Lower leg skin (tissue), 4 donors: ENCODE measurements at regions not wholly inside any gene's neighbourhood (a gene's known extent, or its start where the extent isn't known, plus 50 kb on each side); places are given as distances from the start of the nearest gene placed in this dataset.

Experiments
- DNase-seq, 2 donors: peaks; one replicate each; pipeline ENCODE4 v3.0.0-alpha.2; 2019; ENCODE audit warnings: low spot score in 2 of 2
- H3K4me3 ChIP-seq: fragments of 200-600 bp; sonication (generic); 2 replicates; pipeline ENCODE4 v1.5.1; 2017; ENCODE audit warnings: mild to moderate bottlenecking, low read depth; ENCODE audit not compliant: poor library complexity, severe bottlenecking
- POLR2A ChIP-seq, 2 donors: fragments of 450-650 bp; IDR thresholded peaks; one replicate each; pipeline ENCODE4 v1.6.1; 2016 to 2017; ENCODE audit warnings: antibody characterized with exemption in 2 of 2, mild to moderate bottlenecking in 1 of 2, moderate library complexity in 1 of 2
- WGBS, 2 donors: methylation state at CpG; one replicate each; pipeline ENCODE4 v1.1.5; 2018; 5-methylcytosine and 5-hydroxymethylcytosine counted together
- intact Hi-C: fragments of 100-400 bp; cut with DNase I; formaldehyde crosslinking; loops from one replicate; pipeline ENCODE4 v1.15.0; 2023; ENCODE audit warnings: low total_unique reads
- TF ChIP-seq, protein P1 (sequence below), 3 donors: fragments of 450-650 bp; IDR thresholded peaks; one replicate each; pipeline ENCODE4 v1.5.1; 2016; ENCODE audit warnings: antibody characterized with exemption in 3 of 3, mild to moderate bottlenecking in 3 of 3, moderate library complexity in 2 of 3

DNA sequence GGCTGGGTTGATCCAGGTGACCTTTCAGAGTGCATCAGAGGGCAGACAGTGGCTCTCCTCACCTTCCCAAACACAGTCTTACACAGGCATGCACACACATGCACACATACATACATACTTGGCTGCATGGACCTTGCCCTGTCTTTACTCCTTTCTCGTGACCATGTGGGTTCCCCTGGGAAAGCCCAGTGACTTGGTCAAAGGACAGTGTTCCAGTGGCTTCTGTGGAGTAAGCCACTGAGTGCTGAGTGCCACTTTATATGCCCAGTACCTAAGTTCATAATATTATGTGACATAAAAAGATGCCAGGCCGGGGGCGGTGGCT is 249.4 kb downstream of the MYCN start:
- H3K4me3 ChIP-seq, result no peak overlapping the region
- TF ChIP-seq, protein P1, sequence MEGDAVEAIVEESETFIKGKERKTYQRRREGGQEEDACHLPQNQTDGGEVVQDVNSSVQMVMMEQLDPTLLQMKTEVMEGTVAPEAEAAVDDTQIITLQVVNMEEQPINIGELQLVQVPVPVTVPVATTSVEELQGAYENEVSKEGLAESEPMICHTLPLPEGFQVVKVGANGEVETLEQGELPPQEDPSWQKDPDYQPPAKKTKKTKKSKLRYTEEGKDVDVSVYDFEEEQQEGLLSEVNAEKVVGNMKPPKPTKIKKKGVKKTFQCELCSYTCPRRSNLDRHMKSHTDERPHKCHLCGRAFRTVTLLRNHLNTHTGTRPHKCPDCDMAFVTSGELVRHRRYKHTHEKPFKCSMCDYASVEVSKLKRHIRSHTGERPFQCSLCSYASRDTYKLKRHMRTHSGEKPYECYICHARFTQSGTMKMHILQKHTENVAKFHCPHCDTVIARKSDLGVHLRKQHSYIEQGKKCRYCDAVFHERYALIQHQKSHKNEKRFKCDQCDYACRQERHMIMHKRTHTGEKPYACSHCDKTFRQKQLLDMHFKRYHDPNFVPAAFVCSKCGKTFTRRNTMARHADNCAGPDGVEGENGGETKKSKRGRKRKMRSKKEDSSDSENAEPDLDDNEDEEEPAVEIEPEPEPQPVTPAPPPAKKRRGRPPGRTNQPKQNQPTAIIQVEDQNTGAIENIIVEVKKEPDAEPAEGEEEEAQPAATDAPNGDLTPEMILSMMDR (IDR thresholded peaks at IDR 0.05), result no peak
- no peak for TF ChIP-seq POLR2A (IDR thresholded peaks at IDR 0.05)
- intact Hi-C loops, result no loop called here
- DNase-seq, result no peak
- 87 to 100% methylated on average over 3 of the region's 3 CpGs for WGBS, 2 donors

DNA sequence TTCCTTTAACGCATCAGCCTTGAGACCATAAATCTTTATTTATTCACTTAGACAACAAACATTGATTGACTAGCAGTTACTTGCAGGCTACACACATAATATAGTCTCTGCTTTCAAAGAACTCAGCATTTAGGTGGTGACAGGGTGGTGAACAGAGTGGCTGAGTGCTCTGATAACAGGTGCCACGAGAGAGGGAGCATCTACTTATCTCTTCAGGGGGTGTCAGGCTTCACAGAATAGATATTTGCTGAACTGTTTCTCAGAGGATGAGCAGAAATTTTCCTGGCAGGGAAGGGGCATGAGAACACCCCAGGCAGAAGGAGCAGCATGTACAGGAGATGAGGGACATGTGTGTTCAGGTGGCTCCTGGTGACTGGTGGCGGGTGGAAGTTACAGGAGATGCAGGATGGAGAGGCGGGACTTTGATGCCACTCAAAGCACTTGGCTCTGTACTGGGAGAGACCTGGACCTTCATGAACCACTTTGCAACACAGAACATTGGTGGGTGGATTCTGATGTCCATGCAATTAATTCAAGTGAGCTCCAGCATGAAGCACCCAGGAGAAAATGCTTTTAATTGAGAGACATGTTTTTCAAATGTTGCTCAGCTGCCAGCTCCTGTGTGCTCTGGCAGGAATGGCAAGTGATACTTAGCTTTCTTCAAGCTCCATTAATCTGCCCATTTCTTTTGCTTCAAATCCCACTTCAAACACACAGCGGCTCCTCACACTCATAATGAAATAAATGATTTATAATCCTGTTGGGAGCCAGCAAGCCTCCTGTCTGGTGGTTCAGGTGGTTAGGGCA is 248.9 kb downstream of the MYCN start:
- no peak for DNase-seq
- WGBS, 2 donors, result 84 to 88% methylated on average over 5 of the region's 5 CpGs
- TF ChIP-seq, protein P1 (IDR thresholded peaks at IDR 0.05), result no peak
- TF ChIP-seq POLR2A (IDR thresholded peaks at IDR 0.05), result no peak
- intact Hi-C loops, result no loop called here
- no peak overlapping the region for H3K4me3 ChIP-seq

DNA sequence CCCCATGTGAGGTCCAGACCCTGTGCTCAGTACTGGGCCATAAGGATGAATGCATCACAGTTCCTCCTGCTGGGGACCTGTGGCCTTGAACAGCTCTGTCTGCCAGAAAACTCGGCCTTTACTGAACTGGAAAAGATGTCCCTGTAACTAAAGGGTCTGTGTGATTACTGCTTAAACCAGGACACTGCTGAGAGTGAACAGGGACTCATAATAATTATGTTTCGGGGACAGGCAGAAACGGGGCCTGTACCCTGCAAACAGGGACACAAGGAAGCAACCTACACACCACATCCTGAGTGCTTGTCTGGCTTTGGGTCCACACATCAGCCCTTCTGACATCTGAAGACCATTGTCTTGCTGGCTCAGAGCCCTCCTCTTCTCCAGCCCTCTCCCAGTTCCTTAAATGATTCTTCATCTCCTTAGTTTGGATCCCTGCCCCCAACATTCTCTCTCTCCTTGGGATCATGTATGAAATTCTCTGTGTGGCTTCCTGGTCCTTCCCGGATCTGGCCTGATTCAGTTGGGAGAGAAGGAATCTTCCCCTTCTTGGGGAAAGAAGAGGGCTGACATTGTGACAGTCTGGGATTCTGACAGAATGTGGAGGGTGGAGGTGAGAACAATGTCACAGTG is 248.0 kb downstream of the MYCN start:
- TF ChIP-seq, protein P1 (IDR thresholded peaks at IDR 0.05), result no peak
- no peak for TF ChIP-seq POLR2A (IDR thresholded peaks at IDR 0.05)
- intact Hi-C loops, result no loop called here
- no peak for DNase-seq
- WGBS, 2 donors, result 73 to 77% methylated on average over 4 of the region's 4 CpGs
- no peak overlapping the region for H3K4me3 ChIP-seq

DNA sequence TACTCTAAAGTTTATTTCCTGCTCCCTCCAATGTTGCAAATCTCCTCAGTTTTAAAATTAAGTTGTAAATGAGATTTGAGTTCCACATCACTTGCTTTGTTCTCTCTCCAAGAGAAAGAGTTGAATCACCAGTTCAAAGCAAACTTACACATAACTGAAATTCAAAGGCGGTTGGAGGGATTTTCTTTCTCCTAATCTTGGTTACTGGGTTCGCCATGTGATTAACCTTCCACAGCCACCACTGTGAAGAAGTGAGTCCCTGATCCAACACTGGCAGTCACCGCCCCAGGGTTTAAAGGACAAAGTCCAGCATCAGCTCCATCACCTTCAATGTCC is 247.1 kb downstream of the MYCN start:
- intact Hi-C loops, result no loop called here
- no peak for DNase-seq
- no peak overlapping the region for H3K4me3 ChIP-seq
- TF ChIP-seq, protein P1 (IDR thresholded peaks at IDR 0.05), result no peak
- no peak for TF ChIP-seq POLR2A (IDR thresholded peaks at IDR 0.05)
- WGBS, 2 donors, result 87 to 91% methylated on average over 3 of the region's 3 CpGs

DNA sequence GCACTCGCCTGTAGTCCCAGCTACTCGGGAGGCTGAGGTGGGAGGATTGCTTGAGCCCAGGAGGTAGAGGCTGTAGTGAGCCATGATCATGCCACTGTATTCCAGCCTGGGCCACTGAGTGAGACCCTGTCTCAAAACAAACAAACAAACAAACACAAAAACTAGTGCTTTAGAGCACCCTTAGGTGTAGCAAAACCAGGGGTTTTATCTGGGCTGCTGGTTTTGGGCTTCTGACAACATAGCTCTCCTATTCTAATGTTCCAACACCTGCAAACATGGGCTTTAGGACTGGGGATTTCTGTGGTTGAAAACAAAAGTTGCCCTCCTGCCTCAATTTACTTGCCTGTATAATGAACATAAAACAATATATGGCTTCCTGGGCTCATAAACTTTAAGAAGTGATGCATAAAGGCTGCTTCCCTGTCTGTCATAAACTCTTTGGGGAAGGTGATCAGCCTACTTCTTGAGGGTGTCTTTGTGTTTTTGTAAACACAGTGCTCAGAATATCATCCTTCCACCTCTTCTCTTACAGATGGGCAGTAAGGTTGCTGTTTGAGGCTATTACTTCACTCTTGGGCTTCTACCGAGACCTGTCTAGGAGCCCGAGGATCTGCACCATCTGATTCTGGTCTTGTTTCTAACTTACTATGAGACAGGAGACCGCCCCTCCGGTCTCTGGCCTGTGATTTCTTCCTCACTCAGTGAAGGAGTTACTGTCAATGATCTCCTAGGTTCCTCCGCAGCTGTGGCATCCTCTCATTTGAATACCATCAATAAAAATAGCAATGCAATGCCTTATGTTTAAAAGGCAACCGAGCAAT is 246.5 kb downstream of the MYCN start:
- 88% methylated on average over 8 of the region's 8 CpGs for WGBS, 2 donors
- TF ChIP-seq, protein P1 (IDR thresholded peaks at IDR 0.05), result no peak
- no peak for TF ChIP-seq POLR2A (IDR thresholded peaks at IDR 0.05)
- H3K4me3 ChIP-seq, result no peak overlapping the region
- intact Hi-C loops, result no loop called here
- DNase-seq, result no peak
